CD14-positive monocyte (primary cell): ENCODE measurements at regions not wholly inside any gene's neighbourhood (a gene's known extent, or its start where the extent isn't known, plus 50 kb on each side); places are given as distances from the start of the nearest gene placed in this dataset.

ENCODE experiments used
- DNase-seq, 3 donors: peaks; one replicate each; pipeline ENCODE4 v3.0.0-alpha.2; 2011 to 2022
- H2AFZ ChIP-seq: 2 replicates; pipeline ENCODE4 v1.6.0; 2012; ENCODE audit warnings: mild to moderate bottlenecking, low read depth, low read length, inconsistent platforms; ENCODE audit not compliant: insufficient read depth, poor library complexity, severe bottlenecking
- H3K27ac ChIP-seq, 2 donors: 1 replicate in 1 of 2; 2 replicates in 1 of 2; pipeline ENCODE4 v1.5.1; 2012 to 2013; ENCODE audit warnings: low read length in 2 of 2, control low read depth in 1 of 2, inconsistent platforms in 1 of 2, low read depth in 1 of 2, mild to moderate bottlenecking in 1 of 2
- H3K27me3 ChIP-seq, 2 donors: one replicate each; pipeline versions ENCODE4 v1.6.0 to v1.6.1; 2011 to 2013; ENCODE audit warnings: low read length in 2 of 2; ENCODE audit not compliant: control insufficient read depth in 2 of 2, insufficient read depth in 2 of 2
- H3K36me3 ChIP-seq, 2 donors: replicated peaks in 1 of 2; 1 replicate in 1 of 2; 2 replicates in 1 of 2; pipeline versions ENCODE4 v1.5.1 to v1.6.1; 2012 to 2013; ENCODE audit warnings: low read length in 2 of 2, control low read depth in 1 of 2, inconsistent platforms in 1 of 2, mild to moderate bottlenecking in 1 of 2; ENCODE audit not compliant: insufficient read depth in 2 of 2, control insufficient read depth in 1 of 2
- H3K4me1 ChIP-seq, 2 donors: 1 replicate in 1 of 2; 2 replicates in 1 of 2; pipeline versions ENCODE4 v1.5.1 to v1.6.1; 2012 to 2013; ENCODE audit warnings: low read length in 2 of 2, control low read depth in 1 of 2, inconsistent platforms in 1 of 2, mild to moderate bottlenecking in 1 of 2, moderate library complexity in 1 of 2; ENCODE audit not compliant: insufficient read depth in 2 of 2, control insufficient read depth in 1 of 2
- H3K4me2 ChIP-seq: replicated peaks from 2 replicates; pipeline ENCODE3; 2012; ENCODE audit warnings: low read length, moderate library complexity, mild to moderate bottlenecking; ENCODE audit not compliant: poor library complexity, severe bottlenecking; ENCODE audit errors: extremely low read depth
- H3K4me3 ChIP-seq, 3 experiments: fragments of 200-600 bp in 1 of 3; sonication (generic) in 1 of 3; replicated peaks in 1 of 3; 1 replicate in 2 of 3; 2 replicates in 1 of 3; pipeline ENCODE4 v1.5.1; 2011 to 2013; ENCODE audit warnings: low read length in 3 of 3, mild to moderate bottlenecking in 3 of 3, control low read depth in 2 of 3, low read depth in 2 of 3, inconsistent platforms in 1 of 3, moderate library complexity in 1 of 3
- H3K79me2 ChIP-seq: 2 replicates; pipeline ENCODE4 v1.6.0; 2012; ENCODE audit warnings: mild to moderate bottlenecking, control low read depth, inconsistent platforms, low read length, moderate library complexity; ENCODE audit not compliant: insufficient read depth
- H3K9ac ChIP-seq: 2 replicates; pipeline ENCODE4 v1.6.0; 2017; ENCODE audit warnings: low read length, mild to moderate bottlenecking; ENCODE audit not compliant: insufficient read depth, poor library complexity, severe bottlenecking
- H3K9me3 ChIP-seq, 2 donors: replicated peaks in 1 of 2; 1 replicate in 1 of 2; 2 replicates in 1 of 2; pipeline versions ENCODE4 v1.5.1 to v1.6.1; 2012 to 2013; ENCODE audit warnings: low read length in 2 of 2, control low read depth in 1 of 2; ENCODE audit not compliant: control insufficient read depth in 1 of 2, insufficient read depth in 1 of 2
- H4K20me1 ChIP-seq: 2 replicates; pipeline ENCODE4 v1.6.0; 2012; ENCODE audit warnings: mild to moderate bottlenecking, low read length, control low read depth, moderate library complexity; ENCODE audit not compliant: insufficient read depth
- H3K27ac Mint-ChIP-seq, 7 donors: one replicate each; pipeline ENCODE4 v1.8.0; 2020; ENCODE audit warnings: mild to moderate bottlenecking in 7 of 7, mixed read lengths in 7 of 7, moderate library complexity in 6 of 7, inconsistent platforms in 2 of 7
- H3K27me3 Mint-ChIP-seq, 3 donors: one replicate each; pipeline ENCODE4 v1.8.0; 2021 to 2022; ENCODE audit warnings: low read depth in 3 of 3, mild to moderate bottlenecking in 3 of 3, mixed read lengths in 3 of 3, moderate library complexity in 3 of 3, inconsistent platforms in 1 of 3
- H3K36me3 Mint-ChIP-seq, 2 donors: one replicate each; pipeline ENCODE4 v1.8.0; 2020; ENCODE audit warnings: mixed read lengths in 2 of 2, inconsistent platforms in 1 of 2, mild to moderate bottlenecking in 1 of 2
- H3K4me1 Mint-ChIP-seq: one replicate; pipeline ENCODE4 v1.8.0; 2020; ENCODE audit warnings: mild to moderate bottlenecking, mixed read lengths
- H3K4me3 Mint-ChIP-seq, 2 donors: one replicate each; pipeline ENCODE4 v1.8.0; 2020; ENCODE audit warnings: mild to moderate bottlenecking in 2 of 2, mixed read lengths in 2 of 2, moderate library complexity in 1 of 2
- H3K9me3 Mint-ChIP-seq, 7 donors: one replicate each; pipeline ENCODE4 v1.8.0; 2020 to 2022; ENCODE audit warnings: mixed read lengths in 7 of 7, mild to moderate bottlenecking in 6 of 7, moderate library complexity in 6 of 7, inconsistent platforms in 2 of 7
- CTCF ChIP-seq: fragments of 200-600 bp; IDR thresholded peaks from one replicate; pipeline ENCODE4 v1.8.0; 2022; ENCODE audit warnings: antibody characterized with exemption, mild to moderate bottlenecking
- WGBS: methylation state at CpG from one replicate; pipeline ENCODE4 v1.1.5; 2013; ENCODE audit warnings: missing lambda C conversion rate; ENCODE audit not compliant: insufficient coverage; 5-methylcytosine and 5-hydroxymethylcytosine counted together
- intact Hi-C, 2 donors: fragments of 100-400 bp; cut with micrococcal nuclease; formaldehyde crosslinking; loops; one replicate each; pipeline versions ENCODE4 v1.15.0 to v1.15.1; 2023

DNA sequence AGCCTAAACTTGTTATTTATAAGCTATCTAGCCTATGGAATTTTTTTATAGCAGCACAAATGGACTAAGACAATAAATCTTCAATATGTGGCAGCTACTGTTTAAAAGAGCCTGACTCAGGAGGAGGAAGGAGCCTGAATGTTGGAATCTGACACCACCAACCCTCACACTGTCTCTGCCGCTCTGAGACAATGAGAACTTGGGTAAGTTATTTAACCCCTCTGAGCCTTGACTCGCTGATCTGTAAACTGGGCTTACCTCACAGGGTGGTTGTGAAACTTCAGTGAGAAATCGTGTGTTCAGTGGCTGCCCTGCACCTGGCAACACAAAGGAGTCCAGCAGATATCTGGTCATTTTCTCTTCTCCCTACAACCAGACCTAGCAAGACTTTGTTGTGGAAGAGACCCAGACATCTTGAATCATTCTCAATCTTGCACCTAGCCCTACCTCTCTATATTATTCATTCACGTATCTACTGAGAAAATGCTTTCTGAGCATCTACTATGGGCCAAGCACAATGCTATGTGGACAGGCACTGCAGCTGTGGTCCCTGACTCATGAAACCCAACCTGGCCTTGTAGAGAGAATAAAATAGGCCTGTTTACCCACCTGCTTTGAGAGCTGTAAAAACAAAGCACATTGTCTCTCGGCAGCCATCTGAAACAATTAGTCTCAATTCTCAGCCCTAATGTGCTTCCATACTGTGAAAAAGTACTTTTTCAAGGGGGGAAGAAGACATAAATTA is 81.9 kb upstream of the SLC25A36 start:
- no peak for DNase-seq
- H3K79me2 ChIP-seq = no peaks in the 10 kb centered on the region
- Mint-ChIP-seq H3K36me3 (no peaks in the 10 kb centered on the region), H3K27ac (peak overlapping the region in 2 of 7 donors; percentile 37 to 54), H3K4me1 (peaks cover 4% of the 10 kb centered on the region), H3K9me3 (peaks cover 0 to 3% (median 0%) of the 10 kb centered on the region in 7 donors), H3K4me3 (no peak overlapping the region), H3K27me3 (peaks cover 0 to 4% (median 3%) of the 10 kb centered on the region in 3 donors)
- no peak overlapping the region for H3K27ac ChIP-seq
- no peaks in the 10 kb centered on the region for H3K27me3 ChIP-seq
- no peak overlapping the region for H3K9ac ChIP-seq
- H3K9me3 ChIP-seq = no peaks in the 10 kb centered on the region
- no peaks in the 10 kb centered on the region for H3K36me3 ChIP-seq
- H3K4me2 ChIP-seq = no peak overlapping the region
- intact Hi-C loops = loop anchor here in 1 of 2 donors (5.0 kb wide), 1 partner anchor 1432 kb away; no protein-coding TSS in a partner anchor
- TF ChIP-seq CTCF = no peak
- 93% methylated on average over 2 of the region's 5 CpGs for WGBS
- no peak overlapping the region for H3K4me3 ChIP-seq
- peaks cover 0 to 3% of the 10 kb centered on the region in 2 donors for H3K4me1 ChIP-seq
- H4K20me1 ChIP-seq = no peaks in the 10 kb centered on the region
- H2AFZ ChIP-seq = no peak overlapping the region

DNA sequence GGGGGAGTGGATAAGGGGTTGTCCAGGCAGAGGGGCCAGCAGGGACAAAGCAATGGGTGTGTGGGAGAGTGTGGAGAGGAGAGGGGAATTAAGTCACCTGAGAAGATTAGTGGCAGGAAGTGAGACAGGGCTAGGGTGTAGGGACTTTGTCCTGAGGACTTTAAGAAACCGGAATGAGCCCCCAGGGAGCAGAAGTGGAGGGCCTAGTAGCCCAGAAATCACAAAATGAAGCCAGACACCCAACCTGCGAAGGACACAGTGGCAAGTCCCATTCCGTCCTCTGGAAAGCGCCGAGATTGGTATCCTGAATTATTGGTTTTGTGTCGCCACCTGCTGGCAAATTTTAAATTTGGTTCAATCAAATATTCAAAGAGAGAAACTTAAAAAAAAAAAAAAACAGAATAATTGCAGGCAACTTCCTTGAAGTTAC is 78.0 kb upstream of the SLC25A36 start:
- H3K9me3 ChIP-seq = no peaks in the 10 kb centered on the region
- Mint-ChIP-seq H3K4me3 (no peak overlapping the region), H3K9me3 (no peaks in the 10 kb centered on the region), H3K27ac (peak overlapping the region in 1 of 7 donors; percentile 35), H3K36me3 (no peaks in the 10 kb centered on the region), H3K27me3 (peaks cover 0 to 5% (median 5%) of the 10 kb centered on the region in 3 donors), H3K4me1 (peaks cover 4% of the 10 kb centered on the region)
- H2AFZ ChIP-seq = no peak overlapping the region
- TF ChIP-seq CTCF = peak; percentile 69
- DNase-seq = peak in 2 of 3 donors; percentile 45 to 62
- H3K36me3 ChIP-seq = no peaks in the 10 kb centered on the region
- H3K27ac ChIP-seq = no peak overlapping the region
- no peaks in the 10 kb centered on the region for H3K27me3 ChIP-seq
- 0% methylated on average over 1 of the region's 6 CpGs for WGBS
- no peaks in the 10 kb centered on the region for H3K79me2 ChIP-seq
- peaks cover 0 to 3% of the 10 kb centered on the region in 2 donors for H3K4me1 ChIP-seq
- H3K4me2 ChIP-seq = no peak overlapping the region
- H4K20me1 ChIP-seq = no peaks in the 10 kb centered on the region
- H3K4me3 ChIP-seq = no peak overlapping the region
- intact Hi-C loops = loop anchor here in 1 of 2 donors (5.0 kb wide), 1 partner anchor 1436 kb away; no protein-coding TSS in a partner anchor
- no peak overlapping the region for H3K9ac ChIP-seq
